ENCODE measurements at regions not wholly inside any gene's neighbourhood (a gene's known extent, or its start where the extent isn't known, plus 50 kb on each side); places are given as distances from the start of the nearest gene placed in this dataset.

DNA sequence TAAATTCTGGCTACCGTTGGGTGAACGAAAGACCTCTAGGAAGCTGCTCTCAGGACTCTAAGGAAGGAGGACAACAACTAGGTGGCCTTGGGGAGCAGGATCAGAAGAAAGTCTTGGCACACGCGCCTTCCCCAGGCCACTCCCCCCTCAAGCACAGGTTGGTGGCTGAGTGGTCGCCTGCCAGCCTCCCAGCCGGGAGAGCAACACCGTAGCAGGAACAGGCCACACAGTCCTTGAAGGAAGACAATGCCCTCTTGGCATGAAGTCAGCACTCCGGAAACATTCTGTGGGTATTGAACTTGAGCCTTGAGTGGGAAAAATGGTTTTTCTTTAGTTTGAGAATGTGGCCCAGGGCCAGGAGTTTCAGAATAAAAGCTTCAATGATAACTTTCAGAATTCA, 87.4 kb upstream of the AGAP1 start:
- Histone ChIP-seq H4K20me1 (replicated peaks; ENCODE audit: insufficient read depth) (no peaks in the 10 kb centered on the region), H3K27me3 (ENCODE audit: insufficient read depth) (no peaks in the 10 kb centered on the region), H3K79me2 (replicated peaks; ENCODE audit: insufficient read depth) (no peaks in the 10 kb centered on the region), H2AFZ (peak overlapping the region; percentile 74; the same call in 1 of the 2 replicates), H3K9me2 (ENCODE audit: insufficient read depth) (no peaks in the 10 kb centered on the region), H3K36me3 (ENCODE audit: insufficient read depth) (no peaks in the 10 kb centered on the region), H3K27ac (ENCODE audit: low read depth) (no peak overlapping the region), H3F3A (replicated peaks; ENCODE audit: low read depth) (no peaks in the 10 kb centered on the region), H3K4me3 (no peak overlapping the region), H3K4me2 (no peak overlapping the region), H3K4me1 (ENCODE audit: insufficient read depth) (no peaks in the 10 kb centered on the region)
- peaks cover 4% of the 10 kb centered on the region; the same call in 1 of the 3 replicates for H3K36me3 Mint-ChIP-seq (ENCODE audit: low read depth)
- H3K27ac Mint-ChIP-seq = no peak overlapping the region
- peaks cover 7% of the 10 kb centered on the region for H3K4me1 Mint-ChIP-seq
- TF ChIP-seq, protein P1, sequence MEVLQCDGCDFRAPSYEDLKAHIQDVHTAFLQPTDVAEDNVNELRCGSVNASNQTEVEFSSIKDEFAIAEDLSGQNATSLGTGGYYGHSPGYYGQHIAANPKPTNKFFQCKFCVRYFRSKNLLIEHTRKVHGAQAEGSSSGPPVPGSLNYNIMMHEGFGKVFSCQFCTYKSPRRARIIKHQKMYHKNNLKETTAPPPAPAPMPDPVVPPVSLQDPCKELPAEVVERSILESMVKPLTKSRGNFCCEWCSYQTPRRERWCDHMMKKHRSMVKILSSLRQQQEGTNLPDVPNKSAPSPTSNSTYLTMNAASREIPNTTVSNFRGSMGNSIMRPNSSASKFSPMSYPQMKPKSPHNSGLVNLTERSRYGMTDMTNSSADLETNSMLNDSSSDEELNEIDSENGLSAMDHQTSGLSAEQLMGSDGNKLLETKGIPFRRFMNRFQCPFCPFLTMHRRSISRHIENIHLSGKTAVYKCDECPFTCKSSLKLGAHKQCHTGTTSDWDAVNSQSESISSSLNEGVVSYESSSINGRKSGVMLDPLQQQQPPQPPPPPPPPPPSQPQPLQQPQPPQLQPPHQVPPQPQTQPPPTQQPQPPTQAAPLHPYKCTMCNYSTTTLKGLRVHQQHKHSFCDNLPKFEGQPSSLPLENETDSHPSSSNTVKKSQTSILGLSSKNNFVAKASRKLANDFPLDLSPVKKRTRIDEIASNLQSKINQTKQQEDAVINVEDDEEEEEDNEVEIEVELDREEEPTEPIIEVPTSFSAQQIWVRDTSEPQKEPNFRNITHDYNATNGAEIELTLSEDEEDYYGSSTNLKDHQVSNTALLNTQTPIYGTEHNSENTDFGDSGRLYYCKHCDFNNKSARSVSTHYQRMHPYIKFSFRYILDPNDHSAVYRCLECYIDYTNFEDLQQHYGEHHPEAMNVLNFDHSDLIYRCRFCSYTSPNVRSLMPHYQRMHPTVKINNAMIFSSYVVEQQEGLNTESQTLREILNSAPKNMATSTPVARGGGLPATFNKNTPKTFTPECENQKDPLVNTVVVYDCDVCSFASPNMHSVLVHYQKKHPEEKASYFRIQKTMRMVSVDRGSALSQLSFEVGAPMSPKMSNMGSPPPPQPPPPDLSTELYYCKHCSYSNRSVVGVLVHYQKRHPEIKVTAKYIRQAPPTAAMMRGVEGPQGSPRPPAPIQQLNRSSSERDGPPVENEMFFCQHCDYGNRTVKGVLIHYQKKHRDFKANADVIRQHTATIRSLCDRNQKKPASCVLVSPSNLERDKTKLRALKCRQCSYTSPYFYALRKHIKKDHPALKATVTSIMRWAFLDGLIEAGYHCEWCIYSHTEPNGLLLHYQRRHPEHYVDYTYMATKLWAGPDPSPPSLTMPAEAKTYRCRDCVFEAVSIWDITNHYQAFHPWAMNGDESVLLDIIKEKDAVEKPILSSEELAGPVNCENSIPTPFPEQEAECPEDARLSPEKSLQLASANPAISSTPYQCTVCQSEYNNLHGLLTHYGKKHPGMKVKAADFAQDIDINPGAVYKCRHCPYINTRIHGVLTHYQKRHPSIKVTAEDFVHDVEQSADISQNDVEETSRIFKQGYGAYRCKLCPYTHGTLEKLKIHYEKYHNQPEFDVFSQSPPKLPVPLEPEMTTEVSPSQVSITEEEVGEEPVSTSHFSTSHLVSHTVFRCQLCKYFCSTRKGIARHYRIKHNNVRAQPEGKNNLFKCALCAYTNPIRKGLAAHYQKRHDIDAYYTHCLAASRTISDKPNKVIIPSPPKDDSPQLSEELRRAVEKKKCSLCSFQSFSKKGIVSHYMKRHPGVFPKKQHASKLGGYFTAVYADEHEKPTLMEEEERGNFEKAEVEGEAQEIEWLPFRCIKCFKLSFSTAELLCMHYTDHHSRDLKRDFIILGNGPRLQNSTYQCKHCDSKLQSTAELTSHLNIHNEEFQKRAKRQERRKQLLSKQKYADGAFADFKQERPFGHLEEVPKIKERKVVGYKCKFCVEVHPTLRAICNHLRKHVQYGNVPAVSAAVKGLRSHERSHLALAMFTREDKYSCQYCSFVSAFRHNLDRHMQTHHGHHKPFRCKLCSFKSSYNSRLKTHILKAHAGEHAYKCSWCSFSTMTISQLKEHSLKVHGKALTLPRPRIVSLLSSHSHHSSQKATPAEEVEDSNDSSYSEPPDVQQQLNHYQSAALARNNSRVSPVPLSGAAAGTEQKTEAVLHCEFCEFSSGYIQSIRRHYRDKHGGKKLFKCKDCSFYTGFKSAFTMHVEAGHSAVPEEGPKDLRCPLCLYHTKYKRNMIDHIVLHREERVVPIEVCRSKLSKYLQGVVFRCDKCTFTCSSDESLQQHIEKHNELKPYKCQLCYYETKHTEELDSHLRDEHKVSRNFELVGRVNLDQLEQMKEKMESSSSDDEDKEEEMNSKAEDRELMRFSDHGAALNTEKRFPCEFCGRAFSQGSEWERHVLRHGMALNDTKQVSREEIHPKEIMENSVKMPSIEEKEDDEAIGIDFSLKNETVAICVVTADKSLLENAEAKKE (CRISPR knock-in tag; IDR thresholded peaks at IDR 0.05) = no peak
- TF ChIP-seq, protein P2, sequence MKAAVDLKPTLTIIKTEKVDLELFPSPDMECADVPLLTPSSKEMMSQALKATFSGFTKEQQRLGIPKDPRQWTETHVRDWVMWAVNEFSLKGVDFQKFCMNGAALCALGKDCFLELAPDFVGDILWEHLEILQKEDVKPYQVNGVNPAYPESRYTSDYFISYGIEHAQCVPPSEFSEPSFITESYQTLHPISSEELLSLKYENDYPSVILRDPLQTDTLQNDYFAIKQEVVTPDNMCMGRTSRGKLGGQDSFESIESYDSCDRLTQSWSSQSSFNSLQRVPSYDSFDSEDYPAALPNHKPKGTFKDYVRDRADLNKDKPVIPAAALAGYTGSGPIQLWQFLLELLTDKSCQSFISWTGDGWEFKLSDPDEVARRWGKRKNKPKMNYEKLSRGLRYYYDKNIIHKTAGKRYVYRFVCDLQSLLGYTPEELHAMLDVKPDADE (IDR thresholded peaks at IDR 0.05) = no peak
- no peak for TF ChIP-seq POLR2AphosphoS5 (IDR thresholded peaks at IDR 0.05; ENCODE audit: low read depth)
- TF ChIP-seq, protein P3, sequence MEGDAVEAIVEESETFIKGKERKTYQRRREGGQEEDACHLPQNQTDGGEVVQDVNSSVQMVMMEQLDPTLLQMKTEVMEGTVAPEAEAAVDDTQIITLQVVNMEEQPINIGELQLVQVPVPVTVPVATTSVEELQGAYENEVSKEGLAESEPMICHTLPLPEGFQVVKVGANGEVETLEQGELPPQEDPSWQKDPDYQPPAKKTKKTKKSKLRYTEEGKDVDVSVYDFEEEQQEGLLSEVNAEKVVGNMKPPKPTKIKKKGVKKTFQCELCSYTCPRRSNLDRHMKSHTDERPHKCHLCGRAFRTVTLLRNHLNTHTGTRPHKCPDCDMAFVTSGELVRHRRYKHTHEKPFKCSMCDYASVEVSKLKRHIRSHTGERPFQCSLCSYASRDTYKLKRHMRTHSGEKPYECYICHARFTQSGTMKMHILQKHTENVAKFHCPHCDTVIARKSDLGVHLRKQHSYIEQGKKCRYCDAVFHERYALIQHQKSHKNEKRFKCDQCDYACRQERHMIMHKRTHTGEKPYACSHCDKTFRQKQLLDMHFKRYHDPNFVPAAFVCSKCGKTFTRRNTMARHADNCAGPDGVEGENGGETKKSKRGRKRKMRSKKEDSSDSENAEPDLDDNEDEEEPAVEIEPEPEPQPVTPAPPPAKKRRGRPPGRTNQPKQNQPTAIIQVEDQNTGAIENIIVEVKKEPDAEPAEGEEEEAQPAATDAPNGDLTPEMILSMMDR (conservative IDR thresholded peaks at IDR 0.05; ENCODE audit: low read depth in 2 of 2) = no peak
- no peak for TF ChIP-seq ZNF331 (CRISPR knock-in tag; IDR thresholded peaks at IDR 0.05; ENCODE audit: low read depth)
- no peak for TF ChIP-seq EZH2 (IDR thresholded peaks at IDR 0.05; ENCODE audit: low read depth, unreplicated experiment)
- TF ChIP-seq STAT1 (IDR thresholded peaks at IDR 0.05; ENCODE audit: unreplicated experiment) = no peak
- TF ChIP-seq JUNB (IDR thresholded peaks at IDR 0.05; ENCODE audit: unreplicated experiment) = no peak
- peaks cover 4% of the 10 kb centered on the region for H3K27me3 Mint-ChIP-seq (ENCODE audit: insufficient read depth, low read depth, poor library complexity)
- DNase-seq (ENCODE audit: low spot score) = no peak
- no peak overlapping the region for H3K4me3 Mint-ChIP-seq
- ATAC-seq = peak; percentile 26; the same call in 1 of the 3 replicates
- H3K9me3 Mint-ChIP-seq = peaks cover 7% of the 10 kb centered on the region; the same call in 2 of the 3 replicates

All from GM23338 (cell line).